Loucy (cell line): ENCODE measurements at regions not wholly inside any gene's neighbourhood (a gene's known extent, or its start where the extent isn't known, plus 50 kb on each side); places are given as distances from the start of the nearest gene placed in this dataset.

Experiments used
- EZH2phosphoT487 ChIP-seq: fragments of 200-600 bp; IDR thresholded peaks from 2 replicates; pipeline ENCODE4 v1.6.1; 2018; ENCODE audit warnings: antibody characterized with exemption, mild to moderate bottlenecking, moderate library complexity, borderline replicate concordance
- TF ChIP-seq, protein P1 (sequence below): fragments of 200-600 bp; sonication (generic); conservative IDR thresholded peaks from 2 replicates; pipeline ENCODE4 v1.5.1; 2014; ENCODE audit warnings: mild to moderate bottlenecking, antibody characterized with exemption, low read length

DNA sequence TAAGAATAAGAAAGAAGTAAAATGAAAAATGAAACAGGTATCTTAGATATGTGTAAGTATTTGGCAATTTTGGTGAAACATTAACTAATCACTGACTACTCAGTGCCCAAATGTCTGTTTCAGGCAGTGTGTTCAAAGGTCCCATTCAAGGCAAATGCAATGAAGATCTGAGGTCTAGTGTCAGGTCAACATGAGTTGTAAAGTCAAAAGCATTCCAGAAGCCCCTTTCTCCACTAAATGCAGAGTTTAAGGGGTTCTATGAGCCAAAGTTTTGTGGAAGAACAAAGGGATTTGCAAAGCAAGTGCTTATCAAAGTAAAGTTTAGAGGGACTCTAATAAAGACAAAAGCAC is 71.0 kb upstream of the GPBP1 start:
- TF ChIP-seq, protein P1, sequence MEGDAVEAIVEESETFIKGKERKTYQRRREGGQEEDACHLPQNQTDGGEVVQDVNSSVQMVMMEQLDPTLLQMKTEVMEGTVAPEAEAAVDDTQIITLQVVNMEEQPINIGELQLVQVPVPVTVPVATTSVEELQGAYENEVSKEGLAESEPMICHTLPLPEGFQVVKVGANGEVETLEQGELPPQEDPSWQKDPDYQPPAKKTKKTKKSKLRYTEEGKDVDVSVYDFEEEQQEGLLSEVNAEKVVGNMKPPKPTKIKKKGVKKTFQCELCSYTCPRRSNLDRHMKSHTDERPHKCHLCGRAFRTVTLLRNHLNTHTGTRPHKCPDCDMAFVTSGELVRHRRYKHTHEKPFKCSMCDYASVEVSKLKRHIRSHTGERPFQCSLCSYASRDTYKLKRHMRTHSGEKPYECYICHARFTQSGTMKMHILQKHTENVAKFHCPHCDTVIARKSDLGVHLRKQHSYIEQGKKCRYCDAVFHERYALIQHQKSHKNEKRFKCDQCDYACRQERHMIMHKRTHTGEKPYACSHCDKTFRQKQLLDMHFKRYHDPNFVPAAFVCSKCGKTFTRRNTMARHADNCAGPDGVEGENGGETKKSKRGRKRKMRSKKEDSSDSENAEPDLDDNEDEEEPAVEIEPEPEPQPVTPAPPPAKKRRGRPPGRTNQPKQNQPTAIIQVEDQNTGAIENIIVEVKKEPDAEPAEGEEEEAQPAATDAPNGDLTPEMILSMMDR: no peak
- TF ChIP-seq EZH2phosphoT487: no peak
